ENCODE measurements at regions not wholly inside any gene's neighbourhood (a gene's known extent, or its start where the extent isn't known, plus 50 kb on each side); places are given as distances from the start of the nearest gene placed in this dataset.

DNA sequence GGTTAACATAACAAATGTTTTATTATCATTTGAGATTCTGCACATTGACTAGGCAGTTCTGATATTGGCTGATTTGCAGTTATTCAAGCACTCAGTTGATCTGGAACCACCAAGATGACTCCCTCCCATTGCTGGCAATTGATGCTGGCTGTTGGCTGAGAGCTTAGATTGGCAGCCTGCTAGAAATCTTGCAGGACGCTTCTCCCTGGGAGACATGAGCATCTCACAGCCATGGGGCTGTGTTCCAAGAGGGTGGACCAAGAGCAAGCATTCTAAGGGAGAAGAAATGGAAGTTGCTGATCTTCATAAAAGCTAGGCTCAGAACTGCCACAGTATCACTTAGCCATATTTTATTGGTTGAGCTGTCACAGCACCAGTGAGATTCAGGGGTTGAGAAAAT is 233.4 kb upstream of the ID4 start:
- TF ChIP-seq, protein P1, sequence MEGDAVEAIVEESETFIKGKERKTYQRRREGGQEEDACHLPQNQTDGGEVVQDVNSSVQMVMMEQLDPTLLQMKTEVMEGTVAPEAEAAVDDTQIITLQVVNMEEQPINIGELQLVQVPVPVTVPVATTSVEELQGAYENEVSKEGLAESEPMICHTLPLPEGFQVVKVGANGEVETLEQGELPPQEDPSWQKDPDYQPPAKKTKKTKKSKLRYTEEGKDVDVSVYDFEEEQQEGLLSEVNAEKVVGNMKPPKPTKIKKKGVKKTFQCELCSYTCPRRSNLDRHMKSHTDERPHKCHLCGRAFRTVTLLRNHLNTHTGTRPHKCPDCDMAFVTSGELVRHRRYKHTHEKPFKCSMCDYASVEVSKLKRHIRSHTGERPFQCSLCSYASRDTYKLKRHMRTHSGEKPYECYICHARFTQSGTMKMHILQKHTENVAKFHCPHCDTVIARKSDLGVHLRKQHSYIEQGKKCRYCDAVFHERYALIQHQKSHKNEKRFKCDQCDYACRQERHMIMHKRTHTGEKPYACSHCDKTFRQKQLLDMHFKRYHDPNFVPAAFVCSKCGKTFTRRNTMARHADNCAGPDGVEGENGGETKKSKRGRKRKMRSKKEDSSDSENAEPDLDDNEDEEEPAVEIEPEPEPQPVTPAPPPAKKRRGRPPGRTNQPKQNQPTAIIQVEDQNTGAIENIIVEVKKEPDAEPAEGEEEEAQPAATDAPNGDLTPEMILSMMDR (IDR thresholded peaks at IDR 0.05; ENCODE audit: low read depth, low read length, poor library complexity, severe bottlenecking), result no peak
- no peak for TF ChIP-seq EZH2phosphoT487 (IDR thresholded peaks at IDR 0.05; ENCODE audit: borderline replicate concordance, low read length)
